IMR-90 (cell line): ENCODE measurements at regions not wholly inside any gene's neighbourhood (a gene's known extent, or its start where the extent isn't known, plus 50 kb on each side); places are given as distances from the start of the nearest gene placed in this dataset.

Source experiments
- ATAC-seq: fragments of 200-7000 bp; cut with Tn5 transposase; 2 replicates; pipeline ENCODE4 v1.9.1; 2020; ENCODE audit warnings: low read depth, mild to moderate bottlenecking, moderate library complexity
- BruUV-seq: library from RNA; stranded (reverse); fragments of 400-500 nt; replicated peaks from 2 replicates; lab custom pipeline; 2021; lab: Mats Ljungman, UMichigan
- CTCF ChIA-PET: fragments of 300-600 bp; formaldehyde crosslinking; extraction: SDS; loops from one replicate; lab custom pipeline; 2021; ENCODE audit warnings: antibody characterized with exemption; lab: Yijun Ruan, JAX
- POLR2A ChIA-PET: fragments of 300-600 bp; sonication (Branson Sonifier 250); formaldehyde crosslinking; loops from one replicate; lab custom pipeline; 2022; ENCODE audit warnings: antibody characterized with exemption; ENCODE audit not compliant: unreplicated experiment; lab: Charles Lee
- DNase-seq: peaks from one replicate; pipeline ENCODE4 v3.0.0; 2013
- H2AFZ ChIP-seq: replicated peaks from 2 replicates; pipeline ENCODE3; 2013; ENCODE audit warnings: low read length, mild to moderate bottlenecking; ENCODE audit not compliant: poor library complexity
- H2AK5ac ChIP-seq: 2 replicates; pipeline ENCODE4 v1.6.1; 2013; ENCODE audit warnings: low read depth, low read length, inconsistent platforms
- H2AK9ac ChIP-seq: replicated peaks from 2 replicates; pipeline ENCODE3; 2013; ENCODE audit warnings: mild to moderate bottlenecking, low read depth, low read length, moderate library complexity; ENCODE audit not compliant: poor library complexity
- H2BK120ac ChIP-seq: 2 replicates; pipeline ENCODE4 v1.6.1; 2013; ENCODE audit warnings: low read depth, low read length, inconsistent platforms
- H2BK15ac ChIP-seq: 3 replicates; pipeline ENCODE4 v1.6.1; 2013; ENCODE audit warnings: low read depth, low read length, inconsistent platforms
- H2BK20ac ChIP-seq: 2 replicates; pipeline ENCODE4 v1.6.1; 2013; ENCODE audit warnings: low read depth, mild to moderate bottlenecking, inconsistent platforms, low read length, moderate library complexity
- H2BK5ac ChIP-seq: 2 replicates; pipeline ENCODE4 v1.6.1; 2013; ENCODE audit warnings: mild to moderate bottlenecking, low read depth, low read length, inconsistent platforms; ENCODE audit not compliant: poor library complexity, severe bottlenecking
- H3K14ac ChIP-seq: replicated peaks from 2 replicates; pipeline ENCODE4 v1.6.1; 2013; ENCODE audit warnings: low read depth, low read length, inconsistent platforms
- H3K18ac ChIP-seq: 2 replicates; pipeline ENCODE4 v1.6.1; 2013; ENCODE audit warnings: low read depth, low read length, control low read depth
- H3K23ac ChIP-seq: 2 replicates; pipeline ENCODE4 v1.6.1; 2013; ENCODE audit warnings: low read depth, low read length, inconsistent platforms
- H3K27ac ChIP-seq: 2 replicates; pipeline ENCODE4 v1.5.1; 2013; ENCODE audit warnings: mild to moderate bottlenecking, control low read depth, low read length; ENCODE audit not compliant: insufficient read depth
- H3K27me3 ChIP-seq: 2 replicates; pipeline ENCODE4 v1.6.1; 2013; ENCODE audit warnings: low read length; ENCODE audit not compliant: control insufficient read depth, insufficient read depth
- H3K36me3 ChIP-seq: 2 replicates; pipeline ENCODE4 v1.6.1; 2013; ENCODE audit warnings: low read length, mixed read lengths; ENCODE audit not compliant: control insufficient read depth, insufficient read depth
- H3K4ac ChIP-seq: 2 replicates; pipeline ENCODE4 v1.6.1; 2013; ENCODE audit warnings: low read depth, low read length, inconsistent platforms
- H3K4me1 ChIP-seq: 2 replicates; pipeline ENCODE4 v1.6.1; 2013; ENCODE audit warnings: low read length, mixed read lengths; ENCODE audit not compliant: control insufficient read depth, insufficient read depth
- H3K4me2 ChIP-seq: 2 replicates; pipeline ENCODE4 v1.6.1; 2013; ENCODE audit warnings: low read depth, mild to moderate bottlenecking, control low read depth, low read length, moderate library complexity
- H3K4me3 ChIP-seq: 2 replicates; pipeline ENCODE4 v1.5.1; 2013; ENCODE audit warnings: low read depth, mild to moderate bottlenecking, control low read depth, low read length, moderate library complexity; ENCODE audit not compliant: insufficient read depth
- H3K56ac ChIP-seq: 2 replicates; pipeline ENCODE4 v1.6.1; 2013; ENCODE audit warnings: low read length, inconsistent platforms; ENCODE audit not compliant: insufficient read depth; ENCODE audit errors: extremely low read depth
- H3K79me1 ChIP-seq, 2 experiments: 2 replicates each; pipeline ENCODE4 v1.6.1; 2013; ENCODE audit warnings: low read length in 2 of 2, inconsistent platforms in 1 of 2, low read depth in 1 of 2
- H3K9ac ChIP-seq: 2 replicates; pipeline ENCODE4 v1.6.1; 2013; ENCODE audit warnings: low read depth, low read length, control low read depth
- H3K9me1 ChIP-seq: 2 replicates; pipeline ENCODE4 v1.6.1; 2013; ENCODE audit warnings: low read length, inconsistent platforms; ENCODE audit not compliant: insufficient read depth
- H3K9me3 ChIP-seq: 2 replicates; pipeline ENCODE4 v1.6.1; 2013; ENCODE audit warnings: low read length; ENCODE audit not compliant: control insufficient read depth, insufficient read depth
- H4K20me1 ChIP-seq: 2 replicates; pipeline ENCODE4 v1.6.1; 2013; ENCODE audit warnings: low read length, inconsistent platforms; ENCODE audit not compliant: insufficient read depth
- H4K5ac ChIP-seq: 2 replicates; pipeline ENCODE4 v1.6.1; 2013; ENCODE audit warnings: mild to moderate bottlenecking, low read depth, low read length, control low read depth
- H4K8ac ChIP-seq, 2 experiments: 2 replicates each; pipeline ENCODE4 v1.6.1; 2013; ENCODE audit warnings: low read depth in 2 of 2, low read length in 2 of 2, control low read depth in 1 of 2, inconsistent platforms in 1 of 2
- H4K91ac ChIP-seq: 2 replicates; pipeline ENCODE4 v1.6.1; 2013; ENCODE audit warnings: low read depth, low read length, inconsistent platforms; ENCODE audit not compliant: insufficient read depth
- CEBPB ChIP-seq: IDR thresholded peaks from 2 replicates; pipeline ENCODE4 v1.6.1; 2012; ENCODE audit warnings: low read depth, low read length, improper control_type of control experiment
- ELK1 ChIP-seq: fragments of 150-350 bp; IDR thresholded peaks from 2 replicates; pipeline ENCODE4 v1.6.1; 2016; ENCODE audit warnings: low read depth, mild to moderate bottlenecking, low read length, moderate library complexity, borderline replicate concordance
- FOS ChIP-seq: fragments of 150-350 bp; IDR thresholded peaks from 2 replicates; pipeline ENCODE4 v1.6.1; 2016; ENCODE audit warnings: low read depth, low read length
- WGBS, 2 experiments: methylation state at CpG; one replicate each; pipeline versions ENCODE4 v1.1.5 to v1.1.7; 2013; ENCODE audit warnings: missing lambda C conversion rate in 2 of 2; ENCODE audit not compliant: insufficient read length in 1 of 2; ENCODE audit errors: extremely low coverage in 2 of 2; 5-methylcytosine and 5-hydroxymethylcytosine counted together
- dilution Hi-C: fragments of 300-500 bp; cut with HindIII; formaldehyde crosslinking; loops from one replicate; pipeline ENCODE4 v1.14.3; 2018; ENCODE audit warnings: low sequenced_read_pairs; ENCODE audit not compliant: unreplicated experiment
- in situ Hi-C: fragments of 300-500 bp; cut with MboI; formaldehyde crosslinking; loops from 3 replicates; pipeline ENCODE4 v1.14.3; 2019; ENCODE audit warnings: low sequenced_read_pairs, inconsistent platforms, mixed read lengths
- intact Hi-C: fragments of 100-400 bp; cut with micrococcal nuclease; formaldehyde crosslinking; loops from 2 replicates; pipeline ENCODE4 v1.10.0; 2022

DNA sequence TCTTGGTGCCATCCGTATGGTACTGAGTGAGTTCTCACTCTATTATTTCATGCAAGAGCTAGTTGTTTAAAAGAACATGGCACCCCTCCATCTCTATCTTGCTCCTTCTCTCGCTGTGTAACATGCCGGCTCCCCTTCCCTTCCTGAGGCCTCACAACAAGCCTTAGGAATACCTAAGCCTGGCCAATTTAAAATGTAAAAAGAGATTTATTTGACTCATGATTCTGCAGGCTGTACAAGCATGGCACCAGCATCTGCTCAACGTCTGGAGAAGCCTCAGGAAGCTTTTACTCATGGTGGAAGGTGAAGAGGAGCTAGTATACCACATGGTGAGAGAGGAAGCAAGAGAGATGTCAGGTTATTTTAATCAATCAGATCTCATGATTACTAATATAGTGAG, 90.4 kb upstream of the NUDT10 start:
- BruUV-seq = no TSS peak
- Histone ChIP-seq H2AFZ (no peak overlapping the region), H2BK15ac (no peak overlapping the region), H2BK20ac (no peak overlapping the region), H3K9me3 (peaks cover 9% of the 10 kb centered on the region), H3K14ac (no peak overlapping the region), H2AK9ac (no peak overlapping the region), H3K18ac (no peak overlapping the region), H3K4ac (no peak overlapping the region), H3K4me2 (no peak overlapping the region), H3K79me1 (no peaks in the 10 kb centered on the region), H3K27me3 (no peaks in the 10 kb centered on the region), H3K27ac (no peak overlapping the region), H2BK5ac (no peak overlapping the region), H3K56ac (no peak overlapping the region), H3K36me3 (no peaks in the 10 kb centered on the region), H4K91ac (no peak overlapping the region), H2AK5ac (no peak overlapping the region), H3K9ac (no peak overlapping the region), H3K23ac (no peak overlapping the region), H3K4me1 (no peaks in the 10 kb centered on the region), H4K20me1 (no peaks in the 10 kb centered on the region), H4K8ac (no peak overlapping the region), H3K4me3 (no peak overlapping the region), H4K5ac (no peak overlapping the region), H2BK120ac (no peak overlapping the region), H3K9me1 (no peaks in the 10 kb centered on the region)
- in situ Hi-C loops = no loop called here
- no peak for TF ChIP-seq ELK1
- TF ChIP-seq CEBPB = no peak
- no peak for TF ChIP-seq FOS
- ChIA-PET POLR2A (no interaction called here), CTCF (no interaction called here)
- DNase-seq = no peak
- dilution Hi-C loops = no loop called here
- intact Hi-C loops = no loop called here
- ATAC-seq = no peak
- WGBS, 2 experiments = 0% methylated on average over 1 of the region's 4 CpGs; no CpG with 5 or more reads in 1 of the 2 experiments
